T-cell (primary cell): ENCODE measurements at regions not wholly inside any gene's neighbourhood (a gene's known extent, or its start where the extent isn't known, plus 50 kb on each side); places are given as distances from the start of the nearest gene placed in this dataset.

Experiments used
- ATAC-seq, 4 experiments: fragments of 200-7000 bp in 3 of 4; fragments of 150-1000 bp in 1 of 4; cut with Tn5 transposase; replicated peaks in 1 of 4; 1 replicate in 3 of 4; 2 replicates in 1 of 4; pipeline ENCODE4 v1.10.0; 2021; ENCODE audit warnings: moderate library complexity in 3 of 4, mild to moderate bottlenecking in 2 of 4, moderate number of reproducible peaks in 1 of 4
- CTCF ChIA-PET, 2 donors: fragments of 300-600 bp; sonication (Branson Sonifier 250); formaldehyde crosslinking; loops; one replicate each; lab custom pipeline; 2022; ENCODE audit warnings: antibody characterized with exemption in 2 of 2; lab: Charles Lee
- POLR2A ChIA-PET, 2 donors: fragments of 300-600 bp; sonication (Branson Sonifier 250); formaldehyde crosslinking; loops; one replicate each; lab custom pipeline; 2022; ENCODE audit warnings: antibody characterized with exemption in 2 of 2; lab: Charles Lee
- DNase-seq, 35 experiments: peaks; one replicate each; pipeline versions ENCODE4 v3.0.0 to v3.0.0-alpha.2; 2013 to 2023
- H3K27ac ChIP-seq: one replicate; pipeline ENCODE4 v1.5.1; 2013; ENCODE audit warnings: low read length
- H3K27me3 ChIP-seq, 2 experiments: replicated peaks in 1 of 2; 1 replicate in 1 of 2; 2 replicates in 1 of 2; pipeline versions ENCODE4 v1.6.1 to v1.7.0; 2013; ENCODE audit warnings: low read length in 1 of 2, mixed read lengths in 1 of 2; ENCODE audit not compliant: control insufficient read depth in 2 of 2, insufficient read depth in 2 of 2; ENCODE audit errors: extremely low read depth in 1 of 2
- H3K36me3 ChIP-seq, 2 donors: 1 replicate in 1 of 2; 2 replicates in 1 of 2; pipeline versions ENCODE4 v1.6.1 to v1.7.0; 2013; ENCODE audit warnings: low read length in 1 of 2; ENCODE audit not compliant: control insufficient read depth in 2 of 2, insufficient read depth in 1 of 2; ENCODE audit errors: extremely low read depth in 1 of 2
- H3K4me1 ChIP-seq, 2 experiments: 1 replicate in 1 of 2; 2 replicates in 1 of 2; pipeline versions ENCODE4 v1.6.1 to v1.7.0; 2013; ENCODE audit warnings: low read length in 2 of 2, mixed read lengths in 1 of 2; ENCODE audit not compliant: insufficient read depth in 2 of 2, control insufficient read depth in 1 of 2; ENCODE audit errors: extremely low read depth in 1 of 2
- H3K4me3 ChIP-seq, 2 donors: 1 replicate in 1 of 2; 2 replicates in 1 of 2; pipeline versions ENCODE4 v1.5.1 to v1.7.0; 2013; ENCODE audit warnings: mild to moderate bottlenecking in 2 of 2, low read length in 1 of 2, moderate library complexity in 1 of 2; ENCODE audit not compliant: control insufficient read depth in 1 of 2; ENCODE audit errors: extremely low read depth in 1 of 2
- H3K9me3 ChIP-seq: 2 replicates; pipeline ENCODE4 v1.7.0; 2013
- H3K27ac Mint-ChIP-seq, 2 donors: one replicate each; pipeline ENCODE4 v1.8.0; 2020 to 2021; ENCODE audit warnings: mild to moderate bottlenecking in 2 of 2, mixed read lengths in 2 of 2
- H3K27me3 Mint-ChIP-seq, 2 donors: one replicate each; pipeline ENCODE4 v1.8.0; 2021 to 2022; ENCODE audit warnings: mixed read lengths in 2 of 2
- H3K36me3 Mint-ChIP-seq: one replicate; pipeline ENCODE4 v1.8.0; 2021; ENCODE audit warnings: mixed read lengths
- H3K4me1 Mint-ChIP-seq, 3 donors: one replicate each; pipeline ENCODE4 v1.8.0; 2020 to 2022; ENCODE audit warnings: mixed read lengths in 3 of 3, mild to moderate bottlenecking in 1 of 3
- H3K4me3 Mint-ChIP-seq, 3 donors: one replicate each; pipeline ENCODE4 v1.8.0; 2020 to 2022; ENCODE audit warnings: mild to moderate bottlenecking in 3 of 3, mixed read lengths in 3 of 3, moderate library complexity in 3 of 3
- H3K9me3 Mint-ChIP-seq, 3 donors: one replicate each; pipeline ENCODE4 v1.8.0; 2020 to 2022; ENCODE audit warnings: mixed read lengths in 3 of 3
- WGBS: methylation state at CpG from one replicate; pipeline ENCODE4 v1.1.5; 2013; ENCODE audit warnings: missing lambda C conversion rate; ENCODE audit not compliant: insufficient coverage; 5-methylcytosine and 5-hydroxymethylcytosine counted together

DNA sequence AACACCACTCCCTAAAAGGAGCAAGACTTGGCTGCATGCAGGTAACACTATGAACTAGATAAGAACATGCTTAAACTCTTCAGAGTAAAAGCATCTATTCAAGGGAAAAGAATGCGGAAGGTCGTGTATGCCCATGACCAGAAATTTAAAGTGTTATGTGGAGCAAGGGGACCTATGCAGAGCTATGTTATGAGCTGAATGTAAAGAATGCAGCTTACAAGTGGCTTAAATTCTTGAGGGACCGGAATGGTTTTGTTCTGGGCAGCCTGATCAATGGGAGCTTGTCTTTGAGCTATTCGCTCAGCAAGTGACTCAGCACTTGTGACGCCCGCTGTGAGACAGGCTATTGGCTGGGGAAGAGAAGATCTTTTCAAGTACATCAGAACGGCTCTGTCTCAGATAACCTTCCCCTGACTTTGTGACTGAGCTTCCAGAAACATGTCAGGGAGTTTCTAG lies 367.5 kb upstream of the THBS1 start:
- ChIA-PET CTCF (no interaction called here), POLR2A (interaction anchor here in 1 of 2 donors (0.6 kb wide), 1 partner anchor 8 kb away, joined by 4 read pairs; no protein-coding TSS in a partner anchor)
- Mint-ChIP-seq H3K4me1 (no peaks in the 10 kb centered on the region), H3K4me3 (no peak overlapping the region), H3K36me3 (no peaks in the 10 kb centered on the region), H3K9me3 (peaks cover 5 to 11% (median 9%) of the 10 kb centered on the region in 3 donors), H3K27ac (no peak overlapping the region), H3K27me3 (peaks cover 16 to 21% of the 10 kb centered on the region in 2 donors)
- Histone ChIP-seq H3K9me3 (no peaks in the 10 kb centered on the region), H3K27me3 (peaks cover 0 to 3% of the 10 kb centered on the region in 2 experiments), H3K4me3 (no peak overlapping the region), H3K4me1 (no peaks in the 10 kb centered on the region), H3K36me3 (no peaks in the 10 kb centered on the region), H3K27ac (no peak overlapping the region)
- 84% methylated on average over 7 of the region's 7 CpGs for WGBS
- ATAC-seq (no peak), DNase-seq (no peak)

GRCh38 chr15:39215015-39215414 lies 365.9 kb upstream of the THBS1 start:
- H3K4me3 ChIP-seq: no peak overlapping the region
- peaks cover 0 to 3% of the 10 kb centered on the region in 2 experiments for H3K27me3 ChIP-seq
- H3K4me1 ChIP-seq: no peaks in the 10 kb centered on the region
- no peaks in the 10 kb centered on the region for H3K36me3 ChIP-seq
- Mint-ChIP-seq H3K4me3 (no peak overlapping the region), H3K27me3 (peaks cover 22 to 23% of the 10 kb centered on the region in 2 donors), H3K4me1 (no peaks in the 10 kb centered on the region), H3K9me3 (peaks cover 5 to 11% (median 9%) of the 10 kb centered on the region in 3 donors), H3K27ac (no peak overlapping the region), H3K36me3 (no peaks in the 10 kb centered on the region)
- POLR2A ChIA-PET: no interaction called here
- WGBS: 92% methylated on average over 2 of the region's 5 CpGs
- no peak overlapping the region for H3K27ac ChIP-seq
- ATAC-seq (no peak), DNase-seq (no peak)
- CTCF ChIA-PET: no interaction called here
- H3K9me3 ChIP-seq: no peaks in the 10 kb centered on the region

GRCh38 chr15:39216816-39217215 lies 364.1 kb upstream of the THBS1 start:
- H3K4me3 Mint-ChIP-seq: no peak overlapping the region
- H3K36me3 Mint-ChIP-seq: no peaks in the 10 kb centered on the region

DNA sequence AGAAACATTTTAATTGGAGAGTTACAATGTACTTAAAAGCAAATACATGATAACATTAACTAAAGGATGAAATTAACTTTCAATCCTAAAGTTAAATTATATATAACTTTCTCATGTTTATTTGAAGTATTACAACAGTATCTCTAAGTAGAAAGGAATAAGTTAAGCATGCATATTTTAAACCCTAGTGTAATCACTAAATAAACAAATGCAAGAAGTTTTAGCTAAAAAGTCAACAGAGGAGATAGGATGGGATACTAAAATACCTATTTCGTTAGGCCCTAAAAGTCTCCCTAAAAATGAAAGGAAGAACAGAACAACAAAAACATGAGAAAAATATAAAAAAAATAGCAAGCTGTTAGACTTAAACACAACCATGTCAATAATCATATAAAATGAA lies 361.3 kb upstream of the THBS1 start:
- Mint-ChIP-seq H3K9me3 (no peaks in the 10 kb centered on the region), H3K36me3 (no peaks in the 10 kb centered on the region), H3K27me3 (peaks cover 22% of the 10 kb centered on the region in 2 donors), H3K27ac (no peak overlapping the region), H3K4me3 (no peak overlapping the region), H3K4me1 (no peaks in the 10 kb centered on the region)
- CTCF ChIA-PET: no interaction called here
- ATAC-seq: no peak
- Histone ChIP-seq H3K27me3 (no peaks in the 10 kb centered on the region), H3K36me3 (no peaks in the 10 kb centered on the region), H3K9me3 (no peaks in the 10 kb centered on the region), H3K27ac (no peak overlapping the region), H3K4me3 (no peak overlapping the region), H3K4me1 (no peaks in the 10 kb centered on the region)
- POLR2A ChIA-PET: no interaction called here
- no CpG with 5 or more reads among the region's 1 CpG for WGBS
- DNase-seq: no peak

More at GRCh38 chr15:39216816-39217215, 364.1 kb upstream of the THBS1 start:
- Mint-ChIP-seq H3K4me1 (no peaks in the 10 kb centered on the region), H3K9me3 (peaks cover 1 to 7% (median 4%) of the 10 kb centered on the region in 3 donors), H3K27me3 (peaks cover 21 to 22% of the 10 kb centered on the region in 2 donors), H3K27ac (no peak overlapping the region)
- H3K9me3 ChIP-seq: no peaks in the 10 kb centered on the region
- H3K27ac ChIP-seq: no peak overlapping the region
- CTCF ChIA-PET: no interaction called here
- H3K4me3 ChIP-seq: no peak overlapping the region
- no peaks in the 10 kb centered on the region for H3K4me1 ChIP-seq
- 85% methylated on average over 3 of the region's 3 CpGs for WGBS
- no peak for ATAC-seq
- H3K36me3 ChIP-seq: no peaks in the 10 kb centered on the region
- peaks cover 0 to 3% of the 10 kb centered on the region in 2 experiments for H3K27me3 ChIP-seq
- POLR2A ChIA-PET: no interaction called here
- no peak for DNase-seq

GRCh38 chr15:39226169-39226937 lies 354.5 kb upstream of the THBS1 start:
- no peaks in the 10 kb centered on the region for H3K36me3 Mint-ChIP-seq
- H3K27me3 Mint-ChIP-seq: peaks cover 2 to 4% of the 10 kb centered on the region in 2 donors
- POLR2A ChIA-PET: no interaction called here
- Histone ChIP-seq H3K4me3 (no peak overlapping the region), H3K27me3 (no peaks in the 10 kb centered on the region), H3K27ac (no peak overlapping the region), H3K9me3 (no peaks in the 10 kb centered on the region), H3K36me3 (no peaks in the 10 kb centered on the region), H3K4me1 (no peaks in the 10 kb centered on the region)
- no peak for DNase-seq
- WGBS: no CpG with 5 or more reads among the region's 2 CpGs
- CTCF ChIA-PET: no interaction called here
- H3K4me3 Mint-ChIP-seq: no peak overlapping the region
- no peak for ATAC-seq
- no peak overlapping the region for H3K27ac Mint-ChIP-seq
- H3K4me1 Mint-ChIP-seq: no peaks in the 10 kb centered on the region
- H3K9me3 Mint-ChIP-seq: no peaks in the 10 kb centered on the region

GRCh38 chr15:39227001-39227400 lies 353.9 kb upstream of the THBS1 start:
- Mint-ChIP-seq H3K4me3 (no peak overlapping the region), H3K27me3 (peaks cover 2 to 4% of the 10 kb centered on the region in 2 donors), H3K9me3 (no peaks in the 10 kb centered on the region), H3K36me3 (no peaks in the 10 kb centered on the region), H3K27ac (no peak overlapping the region), H3K4me1 (no peaks in the 10 kb centered on the region)
- H3K36me3 ChIP-seq: no peaks in the 10 kb centered on the region
- DNase-seq (no peak), ATAC-seq (no peak)
- no peak overlapping the region for H3K4me3 ChIP-seq
- no peaks in the 10 kb centered on the region for H3K27me3 ChIP-seq
- ChIA-PET POLR2A (no interaction called here), CTCF (no interaction called here)
- no peaks in the 10 kb centered on the region for H3K4me1 ChIP-seq
- no CpG with 5 or more reads among the region's 1 CpG for WGBS
- no peak overlapping the region for H3K27ac ChIP-seq
- H3K9me3 ChIP-seq: no peaks in the 10 kb centered on the region
